ENCODE measurements at regions not wholly inside any gene's neighbourhood (a gene's known extent, or its start where the extent isn't known, plus 50 kb on each side); places are given as distances from the start of the nearest gene placed in this dataset.

DNA sequence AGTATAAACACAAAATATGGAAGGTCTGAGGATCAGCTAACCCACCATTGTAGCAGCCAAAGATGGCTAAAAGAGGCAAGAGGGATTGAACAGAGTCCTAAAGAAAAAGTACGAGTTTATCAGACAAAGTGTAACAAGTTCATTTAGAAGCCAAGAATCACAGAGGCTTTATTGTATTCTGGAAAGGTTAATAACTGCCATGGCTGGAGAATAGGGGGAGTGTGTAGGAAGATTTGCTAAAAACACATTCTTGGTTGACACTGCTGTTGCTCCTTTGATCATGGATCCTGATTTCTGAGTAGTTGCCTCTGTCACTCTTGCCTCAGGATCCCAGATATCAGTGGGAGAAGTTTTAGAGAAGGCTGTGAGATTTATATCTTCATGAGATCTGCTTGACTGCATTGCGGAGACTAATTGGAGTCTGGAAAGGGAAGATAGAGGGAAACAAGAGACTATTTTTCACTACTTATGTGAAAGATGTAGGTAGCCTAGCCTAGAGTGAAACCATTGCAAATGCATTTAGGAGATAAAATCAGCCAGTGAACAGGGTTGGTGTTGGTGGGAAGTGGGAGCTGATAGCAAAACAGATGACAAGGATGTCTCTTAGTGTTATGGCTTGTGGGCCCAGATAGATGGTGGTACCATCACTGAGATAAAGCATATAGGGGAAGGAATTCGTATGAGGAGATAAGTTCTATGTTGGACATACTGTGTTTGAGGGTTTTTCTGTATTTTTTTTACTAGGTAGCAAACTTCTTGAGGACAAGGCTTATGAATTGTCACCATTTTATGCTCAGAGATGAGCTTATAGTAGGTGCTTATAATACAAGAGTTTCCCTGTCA is 402.9 kb upstream of the PDE3A start:
- Histone ChIP-seq H3K27me3 (no peaks in the 10 kb centered on the region), H3K27ac (no peak overlapping the region)

GRCh38 chr12:19967001-19967400 is 401.3 kb upstream of the PDE3A start:
- Histone ChIP-seq H3K27me3 (no peaks in the 10 kb centered on the region), H3K9me3 (no peaks in the 10 kb centered on the region), H3K4me3 (no peak overlapping the region), H3K4me1 (no peaks in the 10 kb centered on the region), H3K9ac (ENCODE audit: low read depth in 2 of 2, low read length in 2 of 2) (no peak overlapping the region), H3K36me3 (no peaks in the 10 kb centered on the region), H3K27ac (no peak overlapping the region)
- DNase-seq, result no peak
- TF ChIP-seq CTCF (IDR thresholded peaks at IDR 0.05), result no peak
- intact Hi-C loops (cut with DNase I), result no loop called here

More for the DNA sequence above, 402.9 kb upstream of the PDE3A start:
- Histone ChIP-seq H3K4me1 (no peaks in the 10 kb centered on the region), H3K4me3 (no peak overlapping the region), H3K36me3 (no peaks in the 10 kb centered on the region), H3K9me3 (no peaks in the 10 kb centered on the region), H3K9ac (ENCODE audit: low read depth in 2 of 2, low read length in 2 of 2) (no peak overlapping the region)
- intact Hi-C loops (cut with DNase I), result no loop called here
- TF ChIP-seq CTCF (IDR thresholded peaks at IDR 0.05), result no peak
- DNase-seq, result no peak

DNA sequence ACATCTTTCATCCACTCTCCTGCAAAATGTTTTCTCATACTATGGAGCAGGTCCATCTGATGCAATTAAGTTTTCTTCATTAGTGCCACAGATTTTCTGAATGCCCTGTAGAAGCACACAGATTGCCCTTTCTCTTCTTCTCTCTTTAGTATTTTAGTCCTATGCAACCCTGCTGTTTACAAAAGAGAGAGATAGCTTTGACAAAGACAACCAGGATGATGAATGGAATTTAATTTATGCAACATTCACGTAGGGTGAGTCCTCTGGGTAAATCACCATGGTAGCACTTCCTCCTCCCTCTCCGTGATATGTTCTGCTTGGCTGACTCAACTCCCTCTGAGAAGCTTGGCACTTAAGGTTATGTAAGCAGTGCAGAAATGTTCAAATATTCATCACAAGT is 400.9 kb upstream of the PDE3A start:
- intact Hi-C loops (cut with DNase I), result no loop called here

DNA sequence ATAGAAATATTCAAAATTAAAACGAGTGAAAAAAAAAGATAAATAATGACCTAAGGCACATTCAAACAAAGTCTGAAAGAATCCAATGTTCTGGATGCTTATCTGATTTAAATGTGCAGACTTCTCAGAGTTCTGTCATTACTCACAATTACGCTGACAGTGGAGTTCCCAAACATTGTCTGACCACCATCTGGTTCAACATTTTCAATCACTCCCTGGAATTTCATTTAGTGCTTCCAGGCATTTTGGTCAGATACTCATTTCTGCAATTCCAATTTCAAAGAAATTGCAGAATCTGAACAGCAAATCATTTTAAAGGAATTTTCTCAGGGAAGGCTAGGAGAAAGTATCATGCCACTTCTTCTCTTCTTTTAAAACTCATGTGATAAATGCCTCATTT is 398.2 kb upstream of the PDE3A start:
- H3K27me3 ChIP-seq, result no peaks in the 10 kb centered on the region
- no peak for TF ChIP-seq CTCF (IDR thresholded peaks at IDR 0.05)
- H3K9me3 ChIP-seq, result no peaks in the 10 kb centered on the region
- H3K4me3 ChIP-seq, result no peak overlapping the region
- no peaks in the 10 kb centered on the region for H3K36me3 ChIP-seq
- no peaks in the 10 kb centered on the region for H3K4me1 ChIP-seq
- intact Hi-C loops (cut with DNase I), result no loop called here
- no peak overlapping the region for H3K9ac ChIP-seq (ENCODE audit: low read depth in 2 of 2, low read length in 2 of 2)
- no peak for DNase-seq
- no peak overlapping the region for H3K27ac ChIP-seq

More for the DNA sequence above, 400.9 kb upstream of the PDE3A start:
- no peak for DNase-seq
- Histone ChIP-seq H3K27me3 (no peaks in the 10 kb centered on the region), H3K9me3 (no peaks in the 10 kb centered on the region), H3K36me3 (no peaks in the 10 kb centered on the region), H3K4me3 (no peak overlapping the region), H3K27ac (no peak overlapping the region), H3K9ac (ENCODE audit: low read depth in 2 of 2, low read length in 2 of 2) (no peak overlapping the region), H3K4me1 (no peaks in the 10 kb centered on the region)
- TF ChIP-seq CTCF (IDR thresholded peaks at IDR 0.05), result no peak

GRCh38 chr12:19970821-19971220 is 397.5 kb upstream of the PDE3A start:
- H3K9ac ChIP-seq (ENCODE audit: low read depth in 2 of 2, low read length in 2 of 2), result no peak overlapping the region
- H3K9me3 ChIP-seq, result no peaks in the 10 kb centered on the region
- intact Hi-C loops (cut with DNase I), result no loop called here
- no peak overlapping the region for H3K4me3 ChIP-seq
- H3K36me3 ChIP-seq, result no peaks in the 10 kb centered on the region
- H3K4me1 ChIP-seq, result no peaks in the 10 kb centered on the region
- no peak overlapping the region for H3K27ac ChIP-seq
- no peak for DNase-seq
- no peak for TF ChIP-seq CTCF (IDR thresholded peaks at IDR 0.05)
- H3K27me3 ChIP-seq, result no peaks in the 10 kb centered on the region

Data from colonic mucosa (tissue), 4 donors.